Retinal pigment epithelial cell (primary cell): ENCODE measurements at regions not wholly inside any gene's neighbourhood (a gene's known extent, or its start where the extent isn't known, plus 50 kb on each side); places are given as distances from the start of the nearest gene placed in this dataset.
"Not testable (repeated sequence)": the region's sequence is repeated elsewhere in the genome, so short reads cannot be mapped to it uniquely, and the experiment has no call there.

ENCODE experiments used
- DNase-seq: peaks from one replicate; pipeline ENCODE4 v3.0.0-alpha.2; 2010; ENCODE audit warnings: low read depth
- H3K4me3 ChIP-seq: 2 replicates; pipeline ENCODE4 v1.5.1; 2011; ENCODE audit warnings: mild to moderate bottlenecking, low read length, control low read depth, moderate library complexity
- CTCF ChIP-seq: conservative IDR thresholded peaks from 2 replicates; pipeline ENCODE4 v1.5.1; 2011; ENCODE audit warnings: low read depth, low read length, control low read depth, inconsistent platforms

DNA sequence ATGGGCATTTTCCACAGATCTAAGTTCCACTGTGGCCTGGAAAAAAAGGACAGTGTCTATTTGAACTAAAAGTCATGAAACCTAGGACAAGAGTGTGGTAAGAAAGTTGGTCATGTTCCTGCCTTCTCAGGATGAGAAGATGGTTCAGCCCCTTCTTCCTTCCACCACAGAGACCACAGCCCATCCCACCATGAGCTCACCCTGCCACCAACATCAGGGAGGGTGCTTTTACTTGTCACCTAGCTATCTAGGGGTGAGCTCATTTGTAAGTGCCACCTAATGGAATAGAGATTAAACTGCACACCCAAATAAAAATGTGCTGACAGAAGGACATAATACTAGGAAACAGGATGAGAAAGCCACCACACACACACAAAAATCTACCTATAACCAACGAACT lies 235.9 kb downstream of the SPIN4 start:
- TF ChIP-seq CTCF, result no peak
- DNase-seq, result no peak
- no peak overlapping the region for H3K4me3 ChIP-seq

- no peak for DNase-seq
- TF ChIP-seq CTCF, result no peak
Observed at GRCh38 chrX:63101879-63102620, 249.1 kb downstream of the SPIN4 start.

DNA sequence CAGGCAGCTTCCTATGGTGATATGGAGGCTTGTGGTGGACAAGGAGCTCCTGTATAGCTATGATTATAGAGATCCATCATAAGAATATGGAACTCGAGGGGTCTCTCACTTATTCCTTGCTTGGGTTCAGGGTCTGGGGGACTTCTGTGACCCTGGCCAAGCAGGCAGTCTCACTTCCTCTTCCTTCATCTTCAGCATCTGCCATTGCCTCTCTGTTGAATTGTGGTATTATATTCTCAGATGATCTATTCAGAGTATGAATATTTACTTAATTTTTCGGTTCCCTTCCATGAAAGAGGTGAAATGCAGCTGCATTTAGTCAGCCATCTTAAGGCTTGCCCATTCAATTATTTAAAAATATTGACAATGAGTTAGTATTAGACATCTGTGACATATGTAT lies 292.9 kb downstream of the SPIN4 start:
- no peak for TF ChIP-seq CTCF
- no peak overlapping the region for H3K4me3 ChIP-seq
- no peak for DNase-seq

More at GRCh38 chrX:63101879-63102620, 249.1 kb downstream of the SPIN4 start:
- no peak overlapping the region for H3K4me3 ChIP-seq

GRCh38 chrX:63050225-63050624 lies 300.9 kb downstream of the SPIN4 start:
- TF ChIP-seq CTCF, result no peak
- no peak overlapping the region for H3K4me3 ChIP-seq
- no peak for DNase-seq

- H3K4me3 ChIP-seq, result no peak overlapping the region
- no peak for DNase-seq
- no peak for TF ChIP-seq CTCF
Observed at GRCh38 chrX:63032811-63033210, 318.3 kb downstream of the SPIN4 start.

DNA sequence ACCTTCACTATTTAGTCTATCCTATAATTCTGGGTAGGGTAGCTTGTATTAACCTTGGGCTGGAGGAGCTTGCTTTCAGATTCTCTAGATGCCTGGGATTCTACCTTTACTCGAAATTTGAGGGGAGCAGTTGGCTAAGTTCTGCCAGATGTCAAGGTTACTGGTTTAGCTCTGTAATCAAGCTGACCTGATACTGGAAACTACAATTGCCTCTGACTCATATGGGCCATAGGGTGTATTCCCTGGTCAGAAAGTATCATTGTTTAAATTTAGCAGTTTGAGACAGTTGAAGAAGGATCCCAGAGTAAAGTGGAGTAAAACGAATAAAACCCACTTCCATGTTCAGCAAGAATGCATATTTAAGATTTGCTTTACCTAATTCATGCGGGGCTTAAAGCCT lies 337.6 kb downstream of the SPIN4 start:
- no peak for TF ChIP-seq CTCF
- H3K4me3 ChIP-seq, result no peak overlapping the region
- DNase-seq, result no peak

GRCh38 chrX:63012574-63012973 lies 338.6 kb downstream of the SPIN4 start:
- TF ChIP-seq CTCF, result no peak
- no peak overlapping the region for H3K4me3 ChIP-seq
- no peak for DNase-seq

- DNase-seq, H3K4me3 ChIP-seq: not testable (repeated sequence)
Observed at GRCh38 chrX:63000196-63000595, 350.9 kb downstream of the SPIN4 start.
